ENCODE measurements at regions not wholly inside any gene's neighbourhood (a gene's known extent, or its start where the extent isn't known, plus 50 kb on each side); places are given as distances from the start of the nearest gene placed in this dataset.

GRCh38 chr2:64748147-64748546 is 94.4 kb upstream of the SERTAD2 start:
- TF ChIP-seq CTCF (IDR thresholded peaks at IDR 0.05) (no peak), POLR2A (IDR thresholded peaks at IDR 0.05) (no peak), POLR2AphosphoS5 (IDR thresholded peaks at IDR 0.05) (no peak)

Measured in transverse colon (tissue), 4 donors.